ENCODE measurements at regions not wholly inside any gene's neighbourhood (a gene's known extent, or its start where the extent isn't known, plus 50 kb on each side); places are given as distances from the start of the nearest gene placed in this dataset.

DNA sequence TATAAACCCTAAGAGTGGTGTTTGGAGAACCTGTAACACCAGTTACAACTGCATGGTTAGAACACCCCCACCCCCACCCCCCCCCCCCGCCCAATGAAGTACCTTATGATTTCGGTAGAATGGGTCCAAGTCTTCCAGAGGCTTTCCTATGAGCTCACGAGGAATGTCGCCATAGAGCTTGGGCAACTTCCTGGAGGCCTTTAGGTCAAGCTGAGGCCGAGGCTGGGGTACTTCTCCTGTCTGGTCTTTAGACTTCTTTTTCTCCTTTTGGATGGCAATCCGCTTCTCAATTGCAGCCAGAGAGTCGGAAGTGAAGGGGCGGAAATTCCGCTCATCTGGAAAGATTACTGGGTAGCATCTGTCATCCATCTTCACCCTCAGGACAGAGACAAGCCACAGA is 101.8 kb downstream of the SCN11A start:
- Histone ChIP-seq H3K4me3 (ENCODE audit: low read depth, low read length) (no peak overlapping the region), H3K9ac (ENCODE audit: low read depth, low read length) (no peak overlapping the region), H3K27ac (ENCODE audit: low read depth, low read length) (no peak overlapping the region), H3K36me3 (ENCODE audit: control insufficient read depth, insufficient read depth, low read length) (no peaks in the 10 kb centered on the region), H3K4me1 (ENCODE audit: control insufficient read depth, insufficient read depth, low read length) (no peaks in the 10 kb centered on the region), H3K27me3 (ENCODE audit: control insufficient read depth, insufficient read depth, low read length) (no peaks in the 10 kb centered on the region), H3K9me3 (ENCODE audit: control insufficient read depth, insufficient read depth, low read length) (no peaks in the 10 kb centered on the region)

GRCh38 chr3:38940394-38940793 is 111.3 kb downstream of the SCN11A start:
- Histone ChIP-seq H3K27ac (ENCODE audit: low read depth, low read length) (no peak overlapping the region), H3K9ac (ENCODE audit: low read depth, low read length) (no peak overlapping the region), H3K4me3 (ENCODE audit: low read depth, low read length) (no peak overlapping the region), H3K9me3 (ENCODE audit: control insufficient read depth, insufficient read depth, low read length) (peaks cover 11% of the 10 kb centered on the region; the same call in 1 of the 2 replicates), H3K27me3 (ENCODE audit: control insufficient read depth, insufficient read depth, low read length) (no peaks in the 10 kb centered on the region), H3K36me3 (ENCODE audit: control insufficient read depth, insufficient read depth, low read length) (no peaks in the 10 kb centered on the region), H3K4me1 (ENCODE audit: control insufficient read depth, insufficient read depth, low read length) (no peaks in the 10 kb centered on the region)

DNA sequence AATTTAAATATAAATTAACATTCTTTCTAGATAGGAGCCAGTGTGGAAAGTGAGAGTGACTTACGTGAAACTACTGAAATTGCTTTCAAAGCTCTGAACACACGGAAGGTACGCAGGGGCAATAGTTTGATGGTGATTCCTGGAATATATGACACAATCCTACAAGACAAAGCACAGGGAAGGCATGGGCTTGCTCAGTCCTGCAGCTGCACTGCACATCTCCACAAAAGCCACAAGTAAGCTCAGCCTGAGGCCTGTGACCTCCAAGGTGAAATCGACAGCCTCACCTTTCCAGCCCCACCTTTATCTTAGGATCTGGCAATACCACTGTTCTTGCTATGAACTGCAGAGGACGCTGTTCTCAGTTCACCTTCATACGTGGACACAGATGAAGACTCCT is 109.3 kb upstream of the SCN10A start:
- Histone ChIP-seq H3K4me1 (ENCODE audit: control insufficient read depth, insufficient read depth, low read length) (no peaks in the 10 kb centered on the region), H3K27me3 (ENCODE audit: control insufficient read depth, insufficient read depth, low read length) (no peaks in the 10 kb centered on the region), H3K9me3 (ENCODE audit: control insufficient read depth, insufficient read depth, low read length) (no peaks in the 10 kb centered on the region), H3K4me3 (ENCODE audit: low read depth, low read length) (no peak overlapping the region), H3K27ac (ENCODE audit: low read depth, low read length) (no peak overlapping the region), H3K36me3 (ENCODE audit: control insufficient read depth, insufficient read depth, low read length) (no peaks in the 10 kb centered on the region), H3K9ac (ENCODE audit: low read depth, low read length) (no peak overlapping the region)

GRCh38 chr3:38916706-38917105 is 100.7 kb upstream of the SCN10A start:
- Histone ChIP-seq H3K27me3 (ENCODE audit: control insufficient read depth, insufficient read depth, low read length) (no peaks in the 10 kb centered on the region), H3K27ac (ENCODE audit: low read depth, low read length) (no peak overlapping the region), H3K4me1 (ENCODE audit: control insufficient read depth, insufficient read depth, low read length) (no peaks in the 10 kb centered on the region), H3K4me3 (ENCODE audit: low read depth, low read length) (no peak overlapping the region), H3K36me3 (ENCODE audit: control insufficient read depth, insufficient read depth, low read length) (no peaks in the 10 kb centered on the region), H3K9ac (ENCODE audit: low read depth, low read length) (no peak overlapping the region), H3K9me3 (ENCODE audit: control insufficient read depth, insufficient read depth, low read length) (no peaks in the 10 kb centered on the region)

- Histone ChIP-seq H3K36me3 (ENCODE audit: control insufficient read depth, insufficient read depth, low read length) (no peaks in the 10 kb centered on the region), H3K4me3 (ENCODE audit: low read depth, low read length) (no peak overlapping the region), H3K9me3 (ENCODE audit: control insufficient read depth, insufficient read depth, low read length) (no peaks in the 10 kb centered on the region), H3K27me3 (ENCODE audit: control insufficient read depth, insufficient read depth, low read length) (no peaks in the 10 kb centered on the region), H3K9ac (ENCODE audit: low read depth, low read length) (no peak overlapping the region), H3K27ac (ENCODE audit: low read depth, low read length) (no peak overlapping the region), H3K4me1 (ENCODE audit: control insufficient read depth, insufficient read depth, low read length) (no peaks in the 10 kb centered on the region)
Measured at GRCh38 chr3:38907426-38907825, 91.4 kb upstream of the SCN10A start.

- no peak overlapping the region for H3K4me3 ChIP-seq (ENCODE audit: low read depth, low read length)
- H3K9ac ChIP-seq (ENCODE audit: low read depth, low read length) = no peak overlapping the region
- H3K9me3 ChIP-seq (ENCODE audit: control insufficient read depth, insufficient read depth, low read length) = no peaks in the 10 kb centered on the region
- no peaks in the 10 kb centered on the region for H3K36me3 ChIP-seq (ENCODE audit: control insufficient read depth, insufficient read depth, low read length)
- 0 out of 2 replicates have a peak, but pooled peaks cover 4% of the 10 kb centered on the region for H3K4me1 ChIP-seq (ENCODE audit: control insufficient read depth, insufficient read depth, low read length)
- no peaks in the 10 kb centered on the region for H3K27me3 ChIP-seq (ENCODE audit: control insufficient read depth, insufficient read depth, low read length)
- H3K27ac ChIP-seq (ENCODE audit: low read depth, low read length) = no peak overlapping the region
Measured at GRCh38 chr3:38890426-38890825, 74.4 kb upstream of the SCN10A start.

DNA sequence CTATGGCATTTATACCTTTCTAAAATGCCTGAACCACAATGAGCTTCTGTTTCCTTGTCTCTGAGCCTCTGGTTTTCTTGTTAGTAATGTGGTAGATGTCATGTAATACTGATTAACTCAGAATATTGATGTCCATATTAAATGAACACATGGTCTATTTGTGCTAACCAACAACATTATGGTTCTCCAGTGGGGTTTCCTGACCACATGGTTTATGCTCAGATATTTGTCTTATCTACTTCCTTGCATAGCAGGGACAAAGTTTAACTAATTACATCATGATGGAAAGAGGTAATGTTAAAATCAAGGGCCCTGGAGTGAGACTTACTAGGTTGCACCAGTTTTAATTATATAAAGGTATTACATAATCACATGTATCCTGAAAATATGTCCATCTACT is 62.6 kb upstream of the SCN10A start:
- H3K9me3 ChIP-seq (ENCODE audit: control insufficient read depth, insufficient read depth, low read length) = no peaks in the 10 kb centered on the region
- H3K27ac ChIP-seq (ENCODE audit: low read depth, low read length) = no peak overlapping the region
- H3K4me3 ChIP-seq (ENCODE audit: low read depth, low read length) = no peak overlapping the region
- H3K4me1 ChIP-seq (ENCODE audit: control insufficient read depth, insufficient read depth, low read length) = no peaks in the 10 kb centered on the region
- no peaks in the 10 kb centered on the region for H3K36me3 ChIP-seq (ENCODE audit: control insufficient read depth, insufficient read depth, low read length)
- H3K27me3 ChIP-seq (ENCODE audit: control insufficient read depth, insufficient read depth, low read length) = no peaks in the 10 kb centered on the region
- H3K9ac ChIP-seq (ENCODE audit: low read depth, low read length) = no peak overlapping the region
